Skeletal muscle satellite cell (primary cell): ENCODE measurements at regions not wholly inside any gene's neighbourhood (a gene's known extent, or its start where the extent isn't known, plus 50 kb on each side); places are given as distances from the start of the nearest gene placed in this dataset.

Experiments used
- H3K27me3 ChIP-seq: 2 replicates; pipeline ENCODE4 v1.7.0; 2013; ENCODE audit warnings: low read length; ENCODE audit not compliant: control insufficient read depth, insufficient read depth
- H3K36me3 ChIP-seq: 2 replicates; pipeline ENCODE4 v1.7.0; 2013; ENCODE audit warnings: mild to moderate bottlenecking, control low read depth, low read length; ENCODE audit not compliant: insufficient read depth
- H3K4me1 ChIP-seq: 2 replicates; pipeline ENCODE4 v1.7.0; 2013; ENCODE audit warnings: low read length; ENCODE audit not compliant: control insufficient read depth, insufficient read depth
- H3K4me2 ChIP-seq: 2 replicates; pipeline ENCODE4 v1.7.0; 2013; ENCODE audit warnings: mild to moderate bottlenecking, low read length
- H3K4me3 ChIP-seq: 2 replicates; pipeline ENCODE4 v1.7.0; 2013; ENCODE audit warnings: low read length
- H3K9ac ChIP-seq: 2 replicates; pipeline ENCODE4 v1.7.0; 2013; ENCODE audit warnings: mild to moderate bottlenecking, low read depth, low read length, moderate library complexity
- H3K9me3 ChIP-seq: replicated peaks from 2 replicates; pipeline ENCODE4 v1.7.0; 2013; ENCODE audit warnings: mild to moderate bottlenecking, control low read depth, low read length

- no peak overlapping the region for H3K9ac ChIP-seq
- H3K36me3 ChIP-seq = no peaks in the 10 kb centered on the region
- no peak overlapping the region for H3K4me3 ChIP-seq
- H3K27me3 ChIP-seq = no peaks in the 10 kb centered on the region
- H3K4me1 ChIP-seq = no peaks in the 10 kb centered on the region
- no peaks in the 10 kb centered on the region for H3K9me3 ChIP-seq
- H3K4me2 ChIP-seq = no peak overlapping the region
These were observed 154.2 kb upstream of the TNPO1 start for GRCh38 chr5:72662305-72662704.

- Histone ChIP-seq H3K36me3 (no peaks in the 10 kb centered on the region), H3K9ac (no peak overlapping the region), H3K9me3 (no peaks in the 10 kb centered on the region), H3K4me1 (no peaks in the 10 kb centered on the region), H3K27me3 (no peaks in the 10 kb centered on the region), H3K4me3 (no peak overlapping the region), H3K4me2 (no peak overlapping the region)
These were observed 154.2 kb upstream of the ZNF366 start for GRCh38 chr5:72661405-72661804.

GRCh38 chr5:72659726-72660125, 152.5 kb upstream of the ZNF366 start:
- Histone ChIP-seq H3K4me2 (no peak overlapping the region), H3K4me3 (no peak overlapping the region), H3K9me3 (no peaks in the 10 kb centered on the region), H3K9ac (no peak overlapping the region), H3K4me1 (no peaks in the 10 kb centered on the region), H3K27me3 (no peaks in the 10 kb centered on the region), H3K36me3 (no peaks in the 10 kb centered on the region)

- Histone ChIP-seq H3K36me3 (no peaks in the 10 kb centered on the region), H3K9me3 (no peaks in the 10 kb centered on the region), H3K27me3 (no peaks in the 10 kb centered on the region), H3K4me1 (no peaks in the 10 kb centered on the region), H3K4me2 (no peak overlapping the region), H3K4me3 (no peak overlapping the region), H3K9ac (no peak overlapping the region)
These were observed 151.7 kb upstream of the ZNF366 start for GRCh38 chr5:72658761-72659540.

- no peak overlapping the region for H3K4me2 ChIP-seq
- no peaks in the 10 kb centered on the region for H3K27me3 ChIP-seq
- no peak overlapping the region for H3K4me3 ChIP-seq
- H3K4me1 ChIP-seq = no peaks in the 10 kb centered on the region
- H3K9ac ChIP-seq = no peak overlapping the region
- H3K9me3 ChIP-seq = no peaks in the 10 kb centered on the region
- no peaks in the 10 kb centered on the region for H3K36me3 ChIP-seq
These were observed 151.0 kb upstream of the ZNF366 start for GRCh38 chr5:72658161-72658560.

GRCh38 chr5:72656756-72657513, 149.7 kb upstream of the ZNF366 start:
- H3K36me3 ChIP-seq = no peaks in the 10 kb centered on the region
- H3K27me3 ChIP-seq = no peaks in the 10 kb centered on the region
- H3K4me1 ChIP-seq = peaks cover under 1% of the 10 kb centered on the region
- no peak overlapping the region for H3K4me2 ChIP-seq
- no peaks in the 10 kb centered on the region for H3K9me3 ChIP-seq
- no peak overlapping the region for H3K9ac ChIP-seq
- H3K4me3 ChIP-seq = no peak overlapping the region

GRCh38 chr5:72656331-72656730, 149.1 kb upstream of the ZNF366 start:
- H3K9me3 ChIP-seq = no peaks in the 10 kb centered on the region
- no peak overlapping the region for H3K4me3 ChIP-seq
- no peak overlapping the region for H3K9ac ChIP-seq
- H3K27me3 ChIP-seq = no peaks in the 10 kb centered on the region
- no peak overlapping the region for H3K4me2 ChIP-seq
- no peaks in the 10 kb centered on the region for H3K36me3 ChIP-seq
- H3K4me1 ChIP-seq = peaks cover 7% of the 10 kb centered on the region

- Histone ChIP-seq H3K4me3 (no peak overlapping the region), H3K36me3 (no peaks in the 10 kb centered on the region), H3K4me1 (peaks cover 13% of the 10 kb centered on the region), H3K27me3 (no peaks in the 10 kb centered on the region), H3K9ac (no peak overlapping the region), H3K9me3 (no peaks in the 10 kb centered on the region), H3K4me2 (no peak overlapping the region)
These were observed 147.0 kb upstream of the ZNF366 start for GRCh38 chr5:72654231-72654630.

GRCh38 chr5:72653586-72653985, 146.4 kb upstream of the ZNF366 start:
- Histone ChIP-seq H3K9ac (no peak overlapping the region), H3K27me3 (no peaks in the 10 kb centered on the region), H3K4me2 (no peak overlapping the region), H3K4me3 (no peak overlapping the region), H3K36me3 (no peaks in the 10 kb centered on the region), H3K9me3 (no peaks in the 10 kb centered on the region), H3K4me1 (peaks cover 14% of the 10 kb centered on the region)

GRCh38 chr5:72651779-72652178, 144.6 kb upstream of the ZNF366 start:
- Histone ChIP-seq H3K9me3 (no peaks in the 10 kb centered on the region), H3K9ac (no peak overlapping the region)

GRCh38 chr5:72651109-72651508, 143.9 kb upstream of the ZNF366 start:
- Histone ChIP-seq H3K9me3 (no peaks in the 10 kb centered on the region), H3K36me3 (no peaks in the 10 kb centered on the region), H3K4me3 (no peak overlapping the region), H3K4me2 (no peak overlapping the region), H3K27me3 (no peaks in the 10 kb centered on the region), H3K9ac (no peak overlapping the region), H3K4me1 (peaks cover 14% of the 10 kb centered on the region)

More at GRCh38 chr5:72651779-72652178, 144.6 kb upstream of the ZNF366 start:
- Histone ChIP-seq H3K27me3 (no peaks in the 10 kb centered on the region), H3K4me2 (no peak overlapping the region), H3K4me1 (peaks cover 14% of the 10 kb centered on the region), H3K36me3 (no peaks in the 10 kb centered on the region), H3K4me3 (no peak overlapping the region)

- H3K4me3 ChIP-seq = no peak overlapping the region
- H3K4me1 ChIP-seq = peaks cover 14% of the 10 kb centered on the region
- no peak overlapping the region for H3K9ac ChIP-seq
- H3K4me2 ChIP-seq = no peak overlapping the region
- H3K27me3 ChIP-seq = no peaks in the 10 kb centered on the region
- H3K9me3 ChIP-seq = no peaks in the 10 kb centered on the region
- H3K36me3 ChIP-seq = no peaks in the 10 kb centered on the region
These were observed 142.2 kb upstream of the ZNF366 start for GRCh38 chr5:72649449-72649848.
